HepG2 (cell line): ENCODE measurements at regions not wholly inside any gene's neighbourhood (a gene's known extent, or its start where the extent isn't known, plus 50 kb on each side); places are given as distances from the start of the nearest gene placed in this dataset.

Source experiments
- ATAC-seq: fragments of 200-7000 bp; cut with Tn5 transposase; 3 replicates; pipeline ENCODE4 v1.9.1; 2020; ENCODE audit warnings: mild to moderate bottlenecking, moderate library complexity
- BruUV-seq: library from RNA; stranded (reverse); fragments of 400-500 nt; replicated peaks from 2 replicates; lab custom pipeline; 2021; lab: Mats Ljungman, UMichigan
- CTCF ChIA-PET: fragments of 300-600 bp; formaldehyde crosslinking; extraction: SDS; loops from one replicate; lab custom pipeline; 2021; ENCODE audit warnings: low total read pairs, inconsistent platforms, low intra/inter-chr PET ratio; lab: Yijun Ruan, JAX
- POLR2A ChIA-PET: fragments of 350-600 bp; sonication (Branson Sonifier 250); formaldehyde crosslinking; loops from one replicate; lab custom pipeline; 2020; ENCODE audit warnings: antibody characterized with exemption, inconsistent platforms; lab: Yijun Ruan, JAX
- DNase-seq: peaks from one replicate; pipeline ENCODE4 v3.0.0-alpha.2; 2015; ENCODE audit warnings: low spot score
- FAIRE-seq: peaks from 3 replicates; lab custom pipeline; 2011; peaks lifted over from hg19 to GRCh38; lab: Jason Lieb, UNC
- H2AFZ ChIP-seq: one replicate; pipeline ENCODE4 v1.6.1; 2011; ENCODE audit warnings: low read length, inconsistent platforms
- H3K27ac ChIP-seq: fragments of 300-600 bp; 3 replicates; pipeline ENCODE4 v1.8.0; 2011; ENCODE audit warnings: mixed run types, mild to moderate bottlenecking, mixed read lengths, low read length, inconsistent platforms; ENCODE audit not compliant: insufficient read depth; ENCODE audit errors: extremely low read length
- H3K27me3 ChIP-seq, 2 experiments: fragments of 200-600 bp in 1 of 2; 2 replicates in 1 of 2; 3 replicates in 1 of 2; pipeline versions ENCODE4 v1.6.0 to v1.8.0; 2011; ENCODE audit warnings: low read length in 2 of 2, mild to moderate bottlenecking in 2 of 2, moderate library complexity in 2 of 2, inconsistent platforms in 1 of 2; ENCODE audit not compliant: insufficient read depth in 2 of 2, control insufficient read depth in 1 of 2
- H3K36me3 ChIP-seq, 2 experiments: fragments of 200-600 bp in 1 of 2; replicated peaks in 1 of 2; 2 replicates in 1 of 2; 3 replicates in 1 of 2; pipeline versions ENCODE4 v1.5.1 to v1.8.0; 2011; ENCODE audit warnings: low read length in 2 of 2, inconsistent platforms in 1 of 2; ENCODE audit not compliant: insufficient read depth in 2 of 2, control insufficient read depth in 1 of 2
- H3K4me1 ChIP-seq: 2 replicates; pipeline ENCODE4 v1.5.1; 2012; ENCODE audit warnings: low read length, inconsistent platforms; ENCODE audit not compliant: insufficient read depth
- H3K4me2 ChIP-seq: 2 replicates; pipeline ENCODE4 v1.6.0; 2011; ENCODE audit warnings: low read depth, low read length, inconsistent platforms
- H3K4me3 ChIP-seq, 3 experiments: fragments of 200-600 bp in 1 of 3; sonication (generic), shearing (Covaris generic) in 1 of 3; replicated peaks in 1 of 3; 2 replicates each; pipeline ENCODE4 v1.5.1; 2011 to 2016; ENCODE audit warnings: low read length in 3 of 3, inconsistent platforms in 2 of 3, low read depth in 2 of 3, mild to moderate bottlenecking in 2 of 3, control low read depth in 1 of 3, mixed read lengths in 1 of 3; ENCODE audit not compliant: insufficient read depth in 1 of 3
- H3K79me2 ChIP-seq: one replicate; pipeline ENCODE4 v1.6.1; 2011; ENCODE audit warnings: low read length, inconsistent platforms; ENCODE audit not compliant: insufficient read depth
- H3K9ac ChIP-seq: 2 replicates; pipeline ENCODE4 v1.6.0; 2011; ENCODE audit warnings: mild to moderate bottlenecking, low read depth, low read length, inconsistent platforms; ENCODE audit not compliant: insufficient read depth
- H3K9me3 ChIP-seq: 2 replicates; pipeline ENCODE4 v1.5.1; 2012; ENCODE audit warnings: mild to moderate bottlenecking, low read length
- H4K20me1 ChIP-seq: 2 replicates; pipeline ENCODE4 v1.6.0; 2011; ENCODE audit warnings: inconsistent platforms, mild to moderate bottlenecking, low read length, moderate library complexity; ENCODE audit not compliant: insufficient read depth
- CEBPB ChIP-seq: IDR thresholded peaks from 2 replicates; pipeline ENCODE4 v1.6.1; 2011; ENCODE audit warnings: low read depth, low read length, improper control_type of control experiment, borderline replicate concordance
- FOXA1 ChIP-seq, 2 experiments: fragments of 450-650 bp in 1 of 2; sonication (generic) in 1 of 2; formaldehyde crosslinking in 1 of 2; IDR thresholded peaks; 2 replicates each; pipeline versions ENCODE4 v1.4.0 to v1.6.1; 2016 to 2020; ENCODE audit warnings: missing genetic modification reagents in 1 of 2
- TCF7 ChIP-seq: sonication (generic); IDR thresholded peaks from 2 replicates; pipeline ENCODE4 v1.6.1; 2016; ENCODE audit warnings: antibody characterized with exemption, low read depth
- ZNF337 ChIP-seq: sonication (generic); formaldehyde crosslinking; IDR thresholded peaks from 2 replicates; pipeline ENCODE4 v1.5.1; 2020; ENCODE audit warnings: missing genetic modification reagents, low read depth, mild to moderate bottlenecking, borderline replicate concordance
- ZNF33A ChIP-seq: sonication (generic); formaldehyde crosslinking; IDR thresholded peaks from 2 replicates; pipeline ENCODE4 v1.5.1; 2020; ENCODE audit warnings: missing genetic modification reagents, mild to moderate bottlenecking, moderate library complexity, borderline replicate concordance
- ZNF382 ChIP-seq: sonication (generic); formaldehyde crosslinking; IDR thresholded peaks from 2 replicates; pipeline ENCODE4 v1.5.0; 2020; ENCODE audit warnings: missing genetic modification reagents, mild to moderate bottlenecking, borderline replicate concordance
- ZNF557 ChIP-seq: sonication (generic); formaldehyde crosslinking; IDR thresholded peaks from 2 replicates; pipeline ENCODE4 v1.4.0; 2020; ENCODE audit warnings: missing genetic modification reagents
- ZNF703 ChIP-seq: sonication (generic); formaldehyde crosslinking; IDR thresholded peaks from 2 replicates; pipeline ENCODE4 v1.5.1; 2020; ENCODE audit warnings: missing genetic modification reagents, mild to moderate bottlenecking, moderate library complexity, borderline replicate concordance
- WGBS: methylation state at CpG from one replicate; pipeline ENCODE4 v1.1.6; 2017; ENCODE audit warnings: low lambda C conversion rate; 5-methylcytosine and 5-hydroxymethylcytosine counted together
- in situ Hi-C: cut with HindIII; loops from 2 replicates; pipeline ENCODE4 v1.10.0; 2017; ENCODE audit warnings: low pct_unique_long_range_greater_than_20kb; ENCODE audit not compliant: extremely low pct_ligation_motif_present
- intact Hi-C: fragments of 100-400 bp; cut with micrococcal nuclease; formaldehyde crosslinking; loops from one replicate; pipeline ENCODE4 v1.10.0; 2022; ENCODE audit not compliant: unreplicated experiment
- TF ChIP-seq, protein P1 (sequence below): sonication (generic); formaldehyde crosslinking; IDR thresholded peaks from 2 replicates; pipeline ENCODE4 v1.4.0; 2020; ENCODE audit warnings: missing genetic modification reagents

DNA sequence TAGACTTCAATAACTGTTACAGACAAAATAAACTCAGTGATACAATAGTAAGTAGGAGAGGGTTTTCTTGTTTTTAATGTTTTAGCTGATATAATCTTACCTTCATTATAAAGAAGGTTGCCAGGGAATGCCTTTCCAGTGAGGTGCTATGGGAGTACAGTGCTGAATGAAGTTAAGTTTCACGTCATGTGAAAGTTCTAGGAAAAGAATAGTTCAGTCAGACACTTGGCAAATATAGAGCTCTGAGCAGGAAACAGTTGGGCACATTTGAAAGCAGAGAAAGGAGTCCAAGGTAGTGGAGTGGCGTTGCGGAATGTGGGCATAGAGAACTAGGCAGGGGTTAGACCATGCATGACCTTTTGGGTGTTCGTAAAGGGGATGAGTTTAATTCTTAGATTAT, 88.6 kb upstream of the DCN start:
- intact Hi-C loops: no loop called here
- DNase-seq: no peak
- POLR2A ChIA-PET: no interaction called here
- no peaks in the 10 kb centered on the region for H3K36me3 ChIP-seq
- H3K27ac ChIP-seq: no peak overlapping the region
- no peaks in the 10 kb centered on the region for H4K20me1 ChIP-seq
- no peak for FAIRE-seq
- H2AFZ ChIP-seq: no peak overlapping the region
- no peak overlapping the region for H3K4me2 ChIP-seq
- no peak for ATAC-seq
- H3K9ac ChIP-seq: no peak overlapping the region
- CTCF ChIA-PET: no interaction called here
- no peak overlapping the region for H3K4me3 ChIP-seq
- BruUV-seq: no TSS peak
- TF ChIP-seq ZNF33A (CRISPR knock-in tag) (no peak), ZNF703 (CRISPR knock-in tag) (no peak), CEBPB (no peak), ZNF382 (CRISPR knock-in tag) (no peak), TCF7 (no peak), FOXA1 (IDR thresholded peaks at IDR 0.05) (no peak), FOXA1 (CRISPR knock-in tag; IDR thresholded peaks at IDR 0.05) (no peak), ZNF337 (CRISPR knock-in tag) (no peak), ZNF557 (CRISPR knock-in tag) (no peak)
- TF ChIP-seq, protein P1, sequence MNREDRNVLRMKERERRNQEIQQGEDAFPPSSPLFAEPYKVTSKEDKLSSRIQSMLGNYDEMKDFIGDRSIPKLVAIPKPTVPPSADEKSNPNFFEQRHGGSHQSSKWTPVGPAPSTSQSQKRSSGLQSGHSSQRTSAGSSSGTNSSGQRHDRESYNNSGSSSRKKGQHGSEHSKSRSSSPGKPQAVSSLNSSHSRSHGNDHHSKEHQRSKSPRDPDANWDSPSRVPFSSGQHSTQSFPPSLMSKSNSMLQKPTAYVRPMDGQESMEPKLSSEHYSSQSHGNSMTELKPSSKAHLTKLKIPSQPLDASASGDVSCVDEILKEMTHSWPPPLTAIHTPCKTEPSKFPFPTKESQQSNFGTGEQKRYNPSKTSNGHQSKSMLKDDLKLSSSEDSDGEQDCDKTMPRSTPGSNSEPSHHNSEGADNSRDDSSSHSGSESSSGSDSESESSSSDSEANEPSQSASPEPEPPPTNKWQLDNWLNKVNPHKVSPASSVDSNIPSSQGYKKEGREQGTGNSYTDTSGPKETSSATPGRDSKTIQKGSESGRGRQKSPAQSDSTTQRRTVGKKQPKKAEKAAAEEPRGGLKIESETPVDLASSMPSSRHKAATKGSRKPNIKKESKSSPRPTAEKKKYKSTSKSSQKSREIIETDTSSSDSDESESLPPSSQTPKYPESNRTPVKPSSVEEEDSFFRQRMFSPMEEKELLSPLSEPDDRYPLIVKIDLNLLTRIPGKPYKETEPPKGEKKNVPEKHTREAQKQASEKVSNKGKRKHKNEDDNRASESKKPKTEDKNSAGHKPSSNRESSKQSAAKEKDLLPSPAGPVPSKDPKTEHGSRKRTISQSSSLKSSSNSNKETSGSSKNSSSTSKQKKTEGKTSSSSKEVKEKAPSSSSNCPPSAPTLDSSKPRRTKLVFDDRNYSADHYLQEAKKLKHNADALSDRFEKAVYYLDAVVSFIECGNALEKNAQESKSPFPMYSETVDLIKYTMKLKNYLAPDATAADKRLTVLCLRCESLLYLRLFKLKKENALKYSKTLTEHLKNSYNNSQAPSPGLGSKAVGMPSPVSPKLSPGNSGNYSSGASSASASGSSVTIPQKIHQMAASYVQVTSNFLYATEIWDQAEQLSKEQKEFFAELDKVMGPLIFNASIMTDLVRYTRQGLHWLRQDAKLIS (CRISPR knock-in tag): no peak
- TF ChIP-seq, all 625 proteins: peak for 0
- no peaks in the 10 kb centered on the region for H3K9me3 ChIP-seq
- in situ Hi-C loops: no loop called here
- H3K4me1 ChIP-seq: no peaks in the 10 kb centered on the region
- 47% methylated on average over 4 of the region's 4 CpGs for WGBS
- H3K79me2 ChIP-seq: no peaks in the 10 kb centered on the region
- H3K27me3 ChIP-seq: no peaks in the 10 kb centered on the region
